Astrocyte of the spinal cord (primary cell): ENCODE measurements at regions not wholly inside any gene's neighbourhood (a gene's known extent, or its start where the extent isn't known, plus 50 kb on each side); places are given as distances from the start of the nearest gene placed in this dataset.
"Not testable (repeated sequence)": the region's sequence is repeated elsewhere in the genome, so short reads cannot be mapped to it uniquely, and the experiment has no call there.

Source experiments
- DNase-seq: peaks from one replicate; pipeline ENCODE4 v3.0.0; 2011; ENCODE audit warnings: low read depth, low spot score
- H3K4me3 ChIP-seq: 2 replicates; pipeline ENCODE4 v1.5.1; 2011; ENCODE audit warnings: low read depth, mild to moderate bottlenecking, low read length, moderate library complexity
- CTCF ChIP-seq: IDR thresholded peaks from 2 replicates; pipeline ENCODE4 v1.5.1; 2012; ENCODE audit warnings: low read depth, mild to moderate bottlenecking, low read length, inconsistent platforms
- in situ Hi-C: cut with HindIII; loops from 2 replicates; pipeline ENCODE4 v1.10.0; 2017; ENCODE audit warnings: low sequenced_read_pairs

GRCh38 chr18:1104181-1104881, 199.7 kb downstream of the ADCYAP1 start:
- DNase-seq, result peak; percentile 87
- no peak for TF ChIP-seq CTCF
- H3K4me3 ChIP-seq, result no peak overlapping the region
- in situ Hi-C loops, result no loop called here

GRCh38 chr18:1124495-1124894, 219.8 kb downstream of the ADCYAP1 start:
- H3K4me3 ChIP-seq, result no peak overlapping the region
- in situ Hi-C loops, result no loop called here
- TF ChIP-seq CTCF, result no peak
- no peak for DNase-seq

- DNase-seq, result no peak
- no peak for TF ChIP-seq CTCF
- in situ Hi-C loops, result no loop called here
- H3K4me3 ChIP-seq, result no peak overlapping the region
Observed at GRCh38 chr18:1133541-1133940, 228.9 kb downstream of the ADCYAP1 start.

GRCh38 chr18:1147730-1148129, 243.1 kb downstream of the ADCYAP1 start:
- no peak for TF ChIP-seq CTCF
- DNase-seq, result no peak
- in situ Hi-C loops, result no loop called here
- no peak overlapping the region for H3K4me3 ChIP-seq

- DNase-seq, result no peak
- H3K4me3 ChIP-seq, result no peak overlapping the region
- in situ Hi-C loops, result no loop called here
- TF ChIP-seq CTCF, result no peak
Observed at GRCh38 chr18:1149709-1150108, 245.0 kb downstream of the ADCYAP1 start.

GRCh38 chr18:1150344-1150743, 245.7 kb downstream of the ADCYAP1 start:
- TF ChIP-seq CTCF, result no peak
- no peak overlapping the region for H3K4me3 ChIP-seq
- in situ Hi-C loops, result no loop called here
- DNase-seq, result no peak

GRCh38 chr18:1152958-1153357, 248.3 kb downstream of the ADCYAP1 start:
- DNase-seq, in situ Hi-C loops, H3K4me3 ChIP-seq: not testable (repeated sequence)
